IMR-90 (cell line): ENCODE measurements at regions not wholly inside any gene's neighbourhood (a gene's known extent, or its start where the extent isn't known, plus 50 kb on each side); places are given as distances from the start of the nearest gene placed in this dataset.

Source experiments
- ATAC-seq: fragments of 200-7000 bp; cut with Tn5 transposase; 2 replicates; pipeline ENCODE4 v1.9.1; 2020; ENCODE audit warnings: low read depth, mild to moderate bottlenecking, moderate library complexity
- BruUV-seq: library from RNA; stranded (reverse); fragments of 400-500 nt; replicated peaks from 2 replicates; lab custom pipeline; 2021; lab: Mats Ljungman, UMichigan
- CTCF ChIA-PET: fragments of 300-600 bp; formaldehyde crosslinking; extraction: SDS; loops from one replicate; lab custom pipeline; 2021; ENCODE audit warnings: antibody characterized with exemption; lab: Yijun Ruan, JAX
- POLR2A ChIA-PET: fragments of 300-600 bp; sonication (Branson Sonifier 250); formaldehyde crosslinking; loops from one replicate; lab custom pipeline; 2022; ENCODE audit warnings: antibody characterized with exemption; ENCODE audit not compliant: unreplicated experiment; lab: Charles Lee
- DNase-seq: peaks from one replicate; pipeline ENCODE4 v3.0.0; 2013
- H2AFZ ChIP-seq: replicated peaks from 2 replicates; pipeline ENCODE3; 2013; ENCODE audit warnings: low read length, mild to moderate bottlenecking; ENCODE audit not compliant: poor library complexity
- H2AK5ac ChIP-seq: 2 replicates; pipeline ENCODE4 v1.6.1; 2013; ENCODE audit warnings: low read depth, low read length, inconsistent platforms
- H2AK9ac ChIP-seq: replicated peaks from 2 replicates; pipeline ENCODE3; 2013; ENCODE audit warnings: mild to moderate bottlenecking, low read depth, low read length, moderate library complexity; ENCODE audit not compliant: poor library complexity
- H2BK120ac ChIP-seq: 2 replicates; pipeline ENCODE4 v1.6.1; 2013; ENCODE audit warnings: low read depth, low read length, inconsistent platforms
- H2BK15ac ChIP-seq: 3 replicates; pipeline ENCODE4 v1.6.1; 2013; ENCODE audit warnings: low read depth, low read length, inconsistent platforms
- H2BK20ac ChIP-seq: 2 replicates; pipeline ENCODE4 v1.6.1; 2013; ENCODE audit warnings: low read depth, mild to moderate bottlenecking, inconsistent platforms, low read length, moderate library complexity
- H2BK5ac ChIP-seq: 2 replicates; pipeline ENCODE4 v1.6.1; 2013; ENCODE audit warnings: mild to moderate bottlenecking, low read depth, low read length, inconsistent platforms; ENCODE audit not compliant: poor library complexity, severe bottlenecking
- H3K14ac ChIP-seq: replicated peaks from 2 replicates; pipeline ENCODE4 v1.6.1; 2013; ENCODE audit warnings: low read depth, low read length, inconsistent platforms
- H3K18ac ChIP-seq: 2 replicates; pipeline ENCODE4 v1.6.1; 2013; ENCODE audit warnings: low read depth, low read length, control low read depth
- H3K23ac ChIP-seq: 2 replicates; pipeline ENCODE4 v1.6.1; 2013; ENCODE audit warnings: low read depth, low read length, inconsistent platforms
- H3K27ac ChIP-seq: 2 replicates; pipeline ENCODE4 v1.5.1; 2013; ENCODE audit warnings: mild to moderate bottlenecking, control low read depth, low read length; ENCODE audit not compliant: insufficient read depth
- H3K27me3 ChIP-seq: 2 replicates; pipeline ENCODE4 v1.6.1; 2013; ENCODE audit warnings: low read length; ENCODE audit not compliant: control insufficient read depth, insufficient read depth
- H3K36me3 ChIP-seq: 2 replicates; pipeline ENCODE4 v1.6.1; 2013; ENCODE audit warnings: low read length, mixed read lengths; ENCODE audit not compliant: control insufficient read depth, insufficient read depth
- H3K4ac ChIP-seq: 2 replicates; pipeline ENCODE4 v1.6.1; 2013; ENCODE audit warnings: low read depth, low read length, inconsistent platforms
- H3K4me1 ChIP-seq: 2 replicates; pipeline ENCODE4 v1.6.1; 2013; ENCODE audit warnings: low read length, mixed read lengths; ENCODE audit not compliant: control insufficient read depth, insufficient read depth
- H3K4me2 ChIP-seq: 2 replicates; pipeline ENCODE4 v1.6.1; 2013; ENCODE audit warnings: low read depth, mild to moderate bottlenecking, control low read depth, low read length, moderate library complexity
- H3K4me3 ChIP-seq: 2 replicates; pipeline ENCODE4 v1.5.1; 2013; ENCODE audit warnings: low read depth, mild to moderate bottlenecking, control low read depth, low read length, moderate library complexity; ENCODE audit not compliant: insufficient read depth
- H3K56ac ChIP-seq: 2 replicates; pipeline ENCODE4 v1.6.1; 2013; ENCODE audit warnings: low read length, inconsistent platforms; ENCODE audit not compliant: insufficient read depth; ENCODE audit errors: extremely low read depth
- H3K79me1 ChIP-seq, 2 experiments: 2 replicates each; pipeline ENCODE4 v1.6.1; 2013; ENCODE audit warnings: low read length in 2 of 2, inconsistent platforms in 1 of 2, low read depth in 1 of 2
- H3K9ac ChIP-seq: 2 replicates; pipeline ENCODE4 v1.6.1; 2013; ENCODE audit warnings: low read depth, low read length, control low read depth
- H3K9me1 ChIP-seq: 2 replicates; pipeline ENCODE4 v1.6.1; 2013; ENCODE audit warnings: low read length, inconsistent platforms; ENCODE audit not compliant: insufficient read depth
- H3K9me3 ChIP-seq: 2 replicates; pipeline ENCODE4 v1.6.1; 2013; ENCODE audit warnings: low read length; ENCODE audit not compliant: control insufficient read depth, insufficient read depth
- H4K20me1 ChIP-seq: 2 replicates; pipeline ENCODE4 v1.6.1; 2013; ENCODE audit warnings: low read length, inconsistent platforms; ENCODE audit not compliant: insufficient read depth
- H4K5ac ChIP-seq: 2 replicates; pipeline ENCODE4 v1.6.1; 2013; ENCODE audit warnings: mild to moderate bottlenecking, low read depth, low read length, control low read depth
- H4K8ac ChIP-seq, 2 experiments: 2 replicates each; pipeline ENCODE4 v1.6.1; 2013; ENCODE audit warnings: low read depth in 2 of 2, low read length in 2 of 2, control low read depth in 1 of 2, inconsistent platforms in 1 of 2
- H4K91ac ChIP-seq: 2 replicates; pipeline ENCODE4 v1.6.1; 2013; ENCODE audit warnings: low read depth, low read length, inconsistent platforms; ENCODE audit not compliant: insufficient read depth
- BHLHE40 ChIP-seq: fragments of 150-350 bp; IDR thresholded peaks from 2 replicates; pipeline ENCODE4 v1.6.1; 2016; ENCODE audit warnings: mild to moderate bottlenecking, low read depth, low read length
- CEBPB ChIP-seq: IDR thresholded peaks from 2 replicates; pipeline ENCODE4 v1.6.1; 2012; ENCODE audit warnings: low read depth, low read length, improper control_type of control experiment
- MAZ ChIP-seq: IDR thresholded peaks from 2 replicates; pipeline ENCODE4 v1.6.1; 2012; ENCODE audit warnings: low read depth, mild to moderate bottlenecking, low read length, improper control_type of control experiment, moderate library complexity, borderline replicate concordance
- NFE2L2 ChIP-seq: fragments of 150-350 bp; IDR thresholded peaks from 2 replicates; pipeline ENCODE4 v1.6.1; 2016; ENCODE audit warnings: low read depth, mild to moderate bottlenecking, low read length
- POLR2A ChIP-seq: IDR thresholded peaks from 2 replicates; pipeline ENCODE4 v1.6.1; 2012; ENCODE audit warnings: mild to moderate bottlenecking, low read depth, low read length
- RCOR1 ChIP-seq: IDR thresholded peaks from 2 replicates; pipeline ENCODE4 v1.6.1; 2012; ENCODE audit warnings: mild to moderate bottlenecking, low read length, improper control_type of control experiment; ENCODE audit not compliant: insufficient replicate concordance
- RFX5 ChIP-seq: IDR thresholded peaks from 2 replicates; pipeline ENCODE4 v1.8.0; 2012; ENCODE audit warnings: low read depth, mild to moderate bottlenecking, low read length, moderate library complexity
- WGBS, 2 experiments: methylation state at CpG; one replicate each; pipeline versions ENCODE4 v1.1.5 to v1.1.7; 2013; ENCODE audit warnings: missing lambda C conversion rate in 2 of 2; ENCODE audit not compliant: insufficient read length in 1 of 2; ENCODE audit errors: extremely low coverage in 2 of 2; 5-methylcytosine and 5-hydroxymethylcytosine counted together
- dilution Hi-C: fragments of 300-500 bp; cut with HindIII; formaldehyde crosslinking; loops from one replicate; pipeline ENCODE4 v1.14.3; 2018; ENCODE audit warnings: low sequenced_read_pairs; ENCODE audit not compliant: unreplicated experiment
- in situ Hi-C: fragments of 300-500 bp; cut with MboI; formaldehyde crosslinking; loops from 3 replicates; pipeline ENCODE4 v1.14.3; 2019; ENCODE audit warnings: low sequenced_read_pairs, inconsistent platforms, mixed read lengths
- intact Hi-C: fragments of 100-400 bp; cut with micrococcal nuclease; formaldehyde crosslinking; loops from 2 replicates; pipeline ENCODE4 v1.10.0; 2022
- TF ChIP-seq, protein P1 (sequence below): fragments of 150-350 bp; IDR thresholded peaks from 2 replicates; pipeline ENCODE4 v1.6.1; 2017; ENCODE audit warnings: mild to moderate bottlenecking, antibody characterized with exemption, low read length, low read depth

DNA sequence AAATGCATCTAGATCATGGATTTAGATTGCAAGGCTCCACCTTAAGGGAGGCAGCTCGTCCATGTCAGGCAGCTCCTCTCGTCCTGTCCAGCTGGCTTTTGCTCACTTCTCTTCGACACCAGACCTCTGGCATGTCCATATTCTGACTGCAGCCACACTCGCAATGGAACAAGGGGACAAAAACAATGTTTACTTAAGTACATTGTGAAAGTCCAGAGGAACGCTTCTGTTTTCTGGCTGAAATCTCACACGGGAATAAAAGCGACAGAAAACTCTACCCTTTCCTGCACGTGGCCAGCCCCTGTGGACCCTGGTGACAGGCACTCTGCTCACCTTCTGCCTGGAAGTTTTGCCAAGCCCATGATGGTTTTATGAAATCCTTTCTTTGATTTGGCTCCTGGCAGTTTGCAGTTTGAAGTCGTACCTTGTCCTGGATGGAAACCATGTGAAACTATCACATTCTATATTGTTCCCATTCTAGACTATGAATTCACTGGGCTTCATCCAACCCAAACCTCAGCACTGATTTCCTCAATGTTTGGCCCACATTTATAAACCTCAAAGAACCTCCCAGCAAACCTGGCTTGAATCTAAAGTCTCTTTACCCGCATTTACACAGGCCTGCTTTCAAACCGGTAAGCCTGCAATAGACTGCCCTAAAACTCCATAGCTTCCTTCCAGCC lies 134.3 kb upstream of the PIEZO2 start:
- no peaks in the 10 kb centered on the region for H3K79me1 ChIP-seq
- H3K27me3 ChIP-seq: 0 out of 2 replicates have a peak, but pooled peaks cover 2% of the 10 kb centered on the region
- H3K18ac ChIP-seq: no peak overlapping the region
- peak overlapping the region; percentile 60 for H2AFZ ChIP-seq
- no peak overlapping the region for H3K56ac ChIP-seq
- no peak overlapping the region for H3K9ac ChIP-seq
- H3K36me3 ChIP-seq: no peaks in the 10 kb centered on the region
- no peak overlapping the region for H2BK5ac ChIP-seq
- no peak overlapping the region for H4K8ac ChIP-seq
- no TSS peak for BruUV-seq
- H3K9me3 ChIP-seq: no peaks in the 10 kb centered on the region; the same call in 1 of the 2 replicates
- no peak for ATAC-seq
- no peak overlapping the region for H2BK120ac ChIP-seq
- dilution Hi-C loops: no loop called here
- no peak overlapping the region for H3K14ac ChIP-seq
- H4K5ac ChIP-seq: no peak overlapping the region
- no peak for DNase-seq
- no peak overlapping the region for H2AK5ac ChIP-seq
- H3K4me2 ChIP-seq: peak overlapping the region; percentile 44; the same call in 1 of the 2 replicates
- H2AK9ac ChIP-seq: no peak overlapping the region
- POLR2A ChIA-PET: no interaction called here
- no peak overlapping the region for H3K23ac ChIP-seq
- no peak overlapping the region for H3K27ac ChIP-seq
- CTCF ChIA-PET: no interaction called here
- H3K4me1 ChIP-seq: no peaks in the 10 kb centered on the region; the same call in 1 of the 2 replicates
- H3K4me3 ChIP-seq: no peak overlapping the region
- H4K91ac ChIP-seq: no peak overlapping the region
- no peak overlapping the region for H3K4ac ChIP-seq
- WGBS, 2 experiments: 67% methylated on average over 1 of the region's 11 CpGs; no CpG with 5 or more reads in 1 of the 2 experiments
- no peaks in the 10 kb centered on the region for H3K9me1 ChIP-seq
- intact Hi-C loops: no loop called here
- no peaks in the 10 kb centered on the region for H4K20me1 ChIP-seq
- in situ Hi-C loops: no loop called here
- H2BK15ac ChIP-seq: no peak overlapping the region
- no peak overlapping the region for H2BK20ac ChIP-seq
- no peak for TF ChIP-seq POLR2A
- no peak for TF ChIP-seq RCOR1
- TF ChIP-seq, protein P1, sequence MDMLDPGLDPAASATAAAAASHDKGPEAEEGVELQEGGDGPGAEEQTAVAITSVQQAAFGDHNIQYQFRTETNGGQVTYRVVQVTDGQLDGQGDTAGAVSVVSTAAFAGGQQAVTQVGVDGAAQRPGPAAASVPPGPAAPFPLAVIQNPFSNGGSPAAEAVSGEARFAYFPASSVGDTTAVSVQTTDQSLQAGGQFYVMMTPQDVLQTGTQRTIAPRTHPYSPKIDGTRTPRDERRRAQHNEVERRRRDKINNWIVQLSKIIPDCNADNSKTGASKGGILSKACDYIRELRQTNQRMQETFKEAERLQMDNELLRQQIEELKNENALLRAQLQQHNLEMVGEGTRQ: no peak
- no peak for TF ChIP-seq MAZ
- no peak for TF ChIP-seq BHLHE40
- no peak for TF ChIP-seq RFX5
- TF ChIP-seq CEBPB: no peak
- TF ChIP-seq NFE2L2: no peak
